ENCODE measurements at regions not wholly inside any gene's neighbourhood (a gene's known extent, or its start where the extent isn't known, plus 50 kb on each side); places are given as distances from the start of the nearest gene placed in this dataset.

DNA sequence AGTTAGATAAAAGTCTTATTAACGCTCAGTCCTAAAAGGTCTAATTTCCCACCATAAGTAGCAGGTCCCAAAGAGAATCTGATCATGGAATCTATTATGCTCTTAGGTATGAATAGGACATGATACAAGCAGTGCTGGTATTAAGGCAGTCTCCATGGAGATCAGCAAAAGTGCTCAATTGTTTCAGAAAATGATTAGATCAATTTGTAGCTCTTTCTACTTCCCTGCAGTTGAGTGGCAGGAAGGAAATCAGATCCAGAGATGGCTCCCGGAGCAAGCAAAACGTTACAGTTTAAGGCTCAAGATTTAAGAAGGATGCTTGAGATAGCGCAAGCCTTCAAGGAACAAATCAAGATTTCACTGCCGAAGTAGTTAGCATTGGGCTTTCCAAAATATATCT is 205.7 kb downstream of the DRD1 start:
- whole genome bisulfite sequencing, 4 donors: 68 to 76% (median 70%) methylated on average over 5 of the region's 5 CpGs
- no peaks in the 10 kb centered on the region for H3K36me3 ChIP-seq (replicated peaks in 1 of 2)
- H3K4me3 ChIP-seq: no peak overlapping the region
- TF ChIP-seq POLR2A (IDR thresholded peaks at IDR 0.05): no peak
- TF ChIP-seq, protein P1, sequence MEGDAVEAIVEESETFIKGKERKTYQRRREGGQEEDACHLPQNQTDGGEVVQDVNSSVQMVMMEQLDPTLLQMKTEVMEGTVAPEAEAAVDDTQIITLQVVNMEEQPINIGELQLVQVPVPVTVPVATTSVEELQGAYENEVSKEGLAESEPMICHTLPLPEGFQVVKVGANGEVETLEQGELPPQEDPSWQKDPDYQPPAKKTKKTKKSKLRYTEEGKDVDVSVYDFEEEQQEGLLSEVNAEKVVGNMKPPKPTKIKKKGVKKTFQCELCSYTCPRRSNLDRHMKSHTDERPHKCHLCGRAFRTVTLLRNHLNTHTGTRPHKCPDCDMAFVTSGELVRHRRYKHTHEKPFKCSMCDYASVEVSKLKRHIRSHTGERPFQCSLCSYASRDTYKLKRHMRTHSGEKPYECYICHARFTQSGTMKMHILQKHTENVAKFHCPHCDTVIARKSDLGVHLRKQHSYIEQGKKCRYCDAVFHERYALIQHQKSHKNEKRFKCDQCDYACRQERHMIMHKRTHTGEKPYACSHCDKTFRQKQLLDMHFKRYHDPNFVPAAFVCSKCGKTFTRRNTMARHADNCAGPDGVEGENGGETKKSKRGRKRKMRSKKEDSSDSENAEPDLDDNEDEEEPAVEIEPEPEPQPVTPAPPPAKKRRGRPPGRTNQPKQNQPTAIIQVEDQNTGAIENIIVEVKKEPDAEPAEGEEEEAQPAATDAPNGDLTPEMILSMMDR (IDR thresholded peaks at IDR 0.05): no peak
- H3K27me3 ChIP-seq: no peaks in the 10 kb centered on the region
- no peak for DNase-seq
- no peaks in the 10 kb centered on the region for H3K9me3 ChIP-seq (replicated peaks in 1 of 3)
- intact Hi-C loops (cut with DNase I): no loop called here
- H3K4me1 ChIP-seq (replicated peaks in 1 of 2): no peaks in the 10 kb centered on the region
- H3K27ac ChIP-seq: no peak overlapping the region

DNA sequence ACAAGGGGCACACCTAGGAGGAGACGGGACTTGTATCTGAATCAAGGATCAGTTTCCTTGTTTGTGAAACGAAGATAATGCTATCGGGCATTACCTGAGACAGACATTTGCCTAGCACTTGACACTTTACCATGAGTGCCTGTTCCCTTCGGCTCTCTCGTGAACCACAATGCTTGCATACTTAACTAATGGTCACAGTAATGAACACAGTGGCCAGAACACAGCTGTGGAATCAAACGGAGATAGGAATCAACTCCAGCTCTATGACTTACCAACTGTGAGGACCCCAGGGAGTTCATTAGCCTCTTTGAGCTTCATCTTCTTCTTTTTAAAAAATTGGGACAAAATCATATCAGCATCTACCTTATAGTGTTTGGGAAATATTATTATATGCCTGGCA is 207.8 kb downstream of the DRD1 start:
- Histone ChIP-seq H3K9me3 (replicated peaks in 1 of 3) (no peaks in the 10 kb centered on the region), H3K36me3 (replicated peaks in 1 of 2) (no peaks in the 10 kb centered on the region), H3K4me3 (no peak overlapping the region), H3K27me3 (no peaks in the 10 kb centered on the region), H3K4me1 (replicated peaks in 1 of 2) (no peaks in the 10 kb centered on the region), H3K27ac (no peak overlapping the region)
- intact Hi-C loops (cut with DNase I): no loop called here
- WGBS, 4 donors: 67 to 81% (median 74%) methylated on average over 6 of the region's 6 CpGs
- TF ChIP-seq POLR2A (IDR thresholded peaks at IDR 0.05): no peak
- TF ChIP-seq, protein P1 (IDR thresholded peaks at IDR 0.05): no peak
- DNase-seq: no peak

DNA sequence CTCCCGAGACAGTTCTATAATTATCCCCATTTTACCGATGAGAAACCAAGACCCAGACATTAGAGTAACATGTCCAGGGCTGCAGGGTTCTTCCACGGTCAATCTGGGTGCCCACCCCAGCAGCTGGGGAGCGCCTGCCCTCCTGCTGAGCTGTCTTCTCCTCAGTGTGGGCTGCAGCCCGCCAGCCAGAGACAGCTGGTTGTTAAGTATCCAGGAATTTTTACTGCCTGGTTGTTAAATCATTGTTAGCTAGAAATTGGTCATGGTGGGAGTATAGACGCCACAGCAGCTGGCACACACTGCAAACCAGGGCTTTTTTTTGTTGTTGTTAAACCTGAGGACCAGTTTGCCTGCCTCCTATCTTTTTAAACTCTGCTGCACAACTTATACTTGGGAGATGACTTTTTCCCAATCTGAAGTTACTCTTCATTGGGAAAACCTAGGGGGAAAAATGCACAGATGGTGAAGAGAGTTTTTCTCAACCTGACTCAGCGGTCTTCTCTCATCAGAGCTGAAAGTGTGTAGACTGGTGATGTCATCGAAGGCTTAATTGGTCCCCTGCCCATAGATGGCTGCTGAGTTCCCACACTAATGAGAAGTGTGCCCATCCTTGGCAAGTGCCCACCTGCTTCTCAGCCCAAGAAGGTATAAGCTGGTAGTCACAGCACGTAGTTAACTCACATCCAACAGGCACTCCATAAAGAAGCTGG is 208.6 kb downstream of the DRD1 start:
- Histone ChIP-seq H3K9me3 (replicated peaks in 1 of 3) (no peaks in the 10 kb centered on the region), H3K4me3 (no peak overlapping the region), H3K27me3 (no peaks in the 10 kb centered on the region), H3K36me3 (replicated peaks in 1 of 2) (no peaks in the 10 kb centered on the region), H3K27ac (no peak overlapping the region), H3K4me1 (replicated peaks in 1 of 2) (no peaks in the 10 kb centered on the region)
- TF ChIP-seq, protein P1 (IDR thresholded peaks at IDR 0.05): no peak
- TF ChIP-seq POLR2A (IDR thresholded peaks at IDR 0.05): no peak
- 63 to 79% (median 70%) methylated on average over 9 of the region's 9 CpGs for WGBS, 4 donors
- intact Hi-C loops (cut with DNase I): no loop called here
- DNase-seq: no peak

DNA sequence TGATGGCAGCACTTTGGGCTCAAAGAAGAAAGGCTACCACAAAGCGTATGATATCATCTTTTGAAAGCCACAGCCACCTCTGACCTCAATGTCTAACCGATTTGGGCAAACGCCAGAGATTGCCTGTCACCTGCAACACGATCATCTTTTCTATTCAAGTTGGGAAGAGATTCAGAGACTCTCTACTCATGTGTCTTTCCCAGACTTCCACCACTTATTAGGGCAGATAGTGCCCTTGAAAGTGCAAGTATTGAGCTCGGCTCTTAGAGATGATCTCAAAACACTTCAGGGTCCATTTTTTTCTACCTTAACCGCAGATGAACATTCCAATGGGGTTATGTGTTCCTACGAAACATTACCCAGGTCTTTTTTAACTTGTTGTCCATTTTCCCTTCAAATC is 213.7 kb downstream of the DRD1 start:
- H3K4me1 ChIP-seq (replicated peaks in 1 of 2): no peaks in the 10 kb centered on the region
- TF ChIP-seq POLR2A (IDR thresholded peaks at IDR 0.05): no peak
- TF ChIP-seq, protein P1 (IDR thresholded peaks at IDR 0.05): no peak
- H3K27me3 ChIP-seq: no peaks in the 10 kb centered on the region
- intact Hi-C loops (cut with DNase I): no loop called here
- DNase-seq: no peak
- H3K9me3 ChIP-seq (replicated peaks in 1 of 3): no peaks in the 10 kb centered on the region
- no peak overlapping the region for H3K4me3 ChIP-seq
- H3K27ac ChIP-seq: no peak overlapping the region
- H3K36me3 ChIP-seq (replicated peaks in 1 of 2): no peaks in the 10 kb centered on the region
- 62 to 70% (median 65%) methylated on average over 7 of the region's 7 CpGs for WGBS, 4 donors
